ENCODE measurements at regions not wholly inside any gene's neighbourhood (a gene's known extent, or its start where the extent isn't known, plus 50 kb on each side); places are given as distances from the start of the nearest gene placed in this dataset.

GRCh38 chr4:188959424-188959823, 820.2 kb downstream of the TRIML1 start:
- TF ChIP-seq FOXP2 (optimal IDR thresholded peaks at IDR 0.05; ENCODE audit: borderline replicate concordance, extremely low read depth, extremely low read length, insufficient read depth), result no peak
- no peak for TF ChIP-seq SIN3A (IDR thresholded peaks at IDR 0.05; ENCODE audit: borderline replicate concordance, insufficient read depth, low read length)
- TF ChIP-seq TAF1 (IDR thresholded peaks at IDR 0.05; ENCODE audit: borderline replicate concordance, insufficient read depth, low read length), result no peak
- no peak for TF ChIP-seq POLR2AphosphoS5 (IDR thresholded peaks at IDR 0.05; ENCODE audit: low read depth, low read length)
- TF ChIP-seq, protein P1, sequence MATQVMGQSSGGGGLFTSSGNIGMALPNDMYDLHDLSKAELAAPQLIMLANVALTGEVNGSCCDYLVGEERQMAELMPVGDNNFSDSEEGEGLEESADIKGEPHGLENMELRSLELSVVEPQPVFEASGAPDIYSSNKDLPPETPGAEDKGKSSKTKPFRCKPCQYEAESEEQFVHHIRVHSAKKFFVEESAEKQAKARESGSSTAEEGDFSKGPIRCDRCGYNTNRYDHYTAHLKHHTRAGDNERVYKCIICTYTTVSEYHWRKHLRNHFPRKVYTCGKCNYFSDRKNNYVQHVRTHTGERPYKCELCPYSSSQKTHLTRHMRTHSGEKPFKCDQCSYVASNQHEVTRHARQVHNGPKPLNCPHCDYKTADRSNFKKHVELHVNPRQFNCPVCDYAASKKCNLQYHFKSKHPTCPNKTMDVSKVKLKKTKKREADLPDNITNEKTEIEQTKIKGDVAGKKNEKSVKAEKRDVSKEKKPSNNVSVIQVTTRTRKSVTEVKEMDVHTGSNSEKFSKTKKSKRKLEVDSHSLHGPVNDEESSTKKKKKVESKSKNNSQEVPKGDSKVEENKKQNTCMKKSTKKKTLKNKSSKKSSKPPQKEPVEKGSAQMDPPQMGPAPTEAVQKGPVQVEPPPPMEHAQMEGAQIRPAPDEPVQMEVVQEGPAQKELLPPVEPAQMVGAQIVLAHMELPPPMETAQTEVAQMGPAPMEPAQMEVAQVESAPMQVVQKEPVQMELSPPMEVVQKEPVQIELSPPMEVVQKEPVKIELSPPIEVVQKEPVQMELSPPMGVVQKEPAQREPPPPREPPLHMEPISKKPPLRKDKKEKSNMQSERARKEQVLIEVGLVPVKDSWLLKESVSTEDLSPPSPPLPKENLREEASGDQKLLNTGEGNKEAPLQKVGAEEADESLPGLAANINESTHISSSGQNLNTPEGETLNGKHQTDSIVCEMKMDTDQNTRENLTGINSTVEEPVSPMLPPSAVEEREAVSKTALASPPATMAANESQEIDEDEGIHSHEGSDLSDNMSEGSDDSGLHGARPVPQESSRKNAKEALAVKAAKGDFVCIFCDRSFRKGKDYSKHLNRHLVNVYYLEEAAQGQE (IDR thresholded peaks at IDR 0.05; ENCODE audit: insufficient read depth in 1 of 2, low read depth in 2 of 2, low read length in 2 of 2), result no peak

- TF ChIP-seq FOXP2 (optimal IDR thresholded peaks at IDR 0.05; ENCODE audit: borderline replicate concordance, extremely low read depth, extremely low read length, insufficient read depth) (no peak), POLR2AphosphoS5 (IDR thresholded peaks at IDR 0.05; ENCODE audit: low read depth, low read length) (no peak), SIN3A (IDR thresholded peaks at IDR 0.05; ENCODE audit: borderline replicate concordance, insufficient read depth, low read length) (no peak), TAF1 (IDR thresholded peaks at IDR 0.05; ENCODE audit: borderline replicate concordance, insufficient read depth, low read length) (no peak)
- TF ChIP-seq, protein P1 (IDR thresholded peaks at IDR 0.05; ENCODE audit: insufficient read depth in 1 of 2, low read depth in 2 of 2, low read length in 2 of 2), result no peak
These were observed 821.3 kb downstream of the TRIML1 start for GRCh38 chr4:188960411-188961093.

GRCh38 chr4:188971125-188971524, 831.9 kb downstream of the TRIML1 start:
- no peak for TF ChIP-seq TAF1 (IDR thresholded peaks at IDR 0.05; ENCODE audit: borderline replicate concordance, insufficient read depth, low read length)

DNA sequence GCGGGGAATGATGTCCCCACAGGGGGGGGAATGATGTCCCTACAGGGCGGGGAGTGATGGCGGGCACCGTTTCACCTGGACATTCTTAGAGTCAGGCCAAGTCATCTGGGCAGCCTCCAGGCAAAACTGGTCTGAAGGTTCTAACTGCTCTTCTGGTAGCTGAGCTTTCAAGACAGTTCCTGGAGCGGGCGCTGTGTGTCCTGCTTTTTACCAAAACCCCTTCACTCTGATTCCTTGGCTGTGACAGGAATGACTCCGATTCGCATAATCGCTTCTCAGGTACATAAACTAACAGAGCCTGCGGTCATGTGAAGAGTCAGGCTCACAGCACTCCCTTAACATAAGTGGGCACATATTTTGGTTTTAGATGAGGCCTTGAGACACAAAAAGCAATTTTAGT, 836.0 kb downstream of the TRIML1 start:
- TF ChIP-seq TAF1 (IDR thresholded peaks at IDR 0.05; ENCODE audit: borderline replicate concordance, insufficient read depth, low read length) (no peak), FOXP2 (optimal IDR thresholded peaks at IDR 0.05; ENCODE audit: borderline replicate concordance, extremely low read depth, extremely low read length, insufficient read depth) (no peak), POLR2AphosphoS5 (IDR thresholded peaks at IDR 0.05; ENCODE audit: low read depth, low read length) (no peak), SIN3A (IDR thresholded peaks at IDR 0.05; ENCODE audit: borderline replicate concordance, insufficient read depth, low read length) (no peak)
- TF ChIP-seq, protein P1 (IDR thresholded peaks at IDR 0.05; ENCODE audit: insufficient read depth in 1 of 2, low read depth in 2 of 2, low read length in 2 of 2), result no peak

GRCh38 chr4:188976644-188977115, 837.4 kb downstream of the TRIML1 start:
- TF ChIP-seq TAF1 (IDR thresholded peaks at IDR 0.05; ENCODE audit: borderline replicate concordance, insufficient read depth, low read length) (no peak), FOXP2 (optimal IDR thresholded peaks at IDR 0.05; ENCODE audit: borderline replicate concordance, extremely low read depth, extremely low read length, insufficient read depth) (no peak), POLR2AphosphoS5 (IDR thresholded peaks at IDR 0.05; ENCODE audit: low read depth, low read length) (no peak)

DNA sequence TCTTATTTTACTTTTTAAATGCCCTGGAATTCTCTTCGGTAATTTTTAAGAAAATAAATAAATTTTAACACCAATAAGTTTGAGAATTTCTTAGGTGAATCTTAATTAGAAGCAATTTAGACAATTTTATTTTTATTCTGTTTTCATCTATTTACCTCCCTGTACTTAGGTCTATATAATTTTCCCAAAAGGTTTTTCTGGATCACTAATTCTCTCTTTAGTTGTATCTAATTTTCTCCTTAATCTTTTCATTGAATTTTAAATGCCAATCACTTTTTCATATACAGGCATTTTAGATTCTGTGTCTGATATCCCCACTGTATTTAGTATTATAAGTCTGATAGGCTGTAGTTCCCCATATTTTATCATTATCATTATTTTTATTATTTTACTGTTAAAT, 845.3 kb downstream of the TRIML1 start:
- TF ChIP-seq TAF1 (IDR thresholded peaks at IDR 0.05; ENCODE audit: borderline replicate concordance, insufficient read depth, low read length) (no peak), FOXP2 (optimal IDR thresholded peaks at IDR 0.05; ENCODE audit: borderline replicate concordance, extremely low read depth, extremely low read length, insufficient read depth) (no peak), POLR2AphosphoS5 (IDR thresholded peaks at IDR 0.05; ENCODE audit: low read depth, low read length) (no peak), SIN3A (IDR thresholded peaks at IDR 0.05; ENCODE audit: borderline replicate concordance, insufficient read depth, low read length) (no peak)
- TF ChIP-seq, protein P1 (IDR thresholded peaks at IDR 0.05; ENCODE audit: insufficient read depth in 1 of 2, low read depth in 2 of 2, low read length in 2 of 2), result no peak
